Neural progenitor cell (in vitro differentiated cells): ENCODE measurements at regions not wholly inside any gene's neighbourhood (a gene's known extent, or its start where the extent isn't known, plus 50 kb on each side); places are given as distances from the start of the nearest gene placed in this dataset.

ENCODE experiments used
- DNase-seq: peaks from one replicate; pipeline ENCODE4 v3.0.0-alpha.2; 2016; ENCODE audit warnings: low spot score
- H2AFZ ChIP-seq: fragments of 200-600 bp; sonication (generic); replicated peaks from 2 replicates; pipeline ENCODE4 v1.6.1; 2016; ENCODE audit warnings: antibody characterized with exemption
- H3F3A ChIP-seq: fragments of 200-600 bp; sonication (generic); 2 replicates; pipeline ENCODE4 v1.6.1; 2016; ENCODE audit warnings: antibody characterized with exemption, low read depth
- H3K27ac ChIP-seq: fragments of 200-600 bp; sonication (generic); 2 replicates; pipeline ENCODE4 v1.5.1; 2016; ENCODE audit warnings: mild to moderate bottlenecking
- H3K27me3 ChIP-seq: fragments of 200-600 bp; sonication (generic); 2 replicates; pipeline ENCODE4 v1.6.1; 2016; ENCODE audit warnings: mild to moderate bottlenecking, moderate library complexity
- H3K36me3 ChIP-seq: fragments of 200-600 bp; sonication (generic); 2 replicates; pipeline ENCODE4 v1.5.1; 2016
- H3K4me1 ChIP-seq: fragments of 200-600 bp; sonication (generic); 2 replicates; pipeline ENCODE4 v1.6.1; 2016; ENCODE audit warnings: mixed run types
- H3K4me2 ChIP-seq: fragments of 200-600 bp; sonication (generic); 2 replicates; pipeline ENCODE4 v1.6.1; 2016
- H3K4me3 ChIP-seq: fragments of 200-600 bp; sonication (generic); 2 replicates; pipeline ENCODE4 v1.5.1; 2016
- H3K79me2 ChIP-seq: fragments of 200-600 bp; sonication (generic); 2 replicates; pipeline ENCODE4 v1.6.1; 2016; ENCODE audit warnings: low read depth
- H3K9ac ChIP-seq: fragments of 200-600 bp; sonication (generic); 2 replicates; pipeline ENCODE4 v1.6.1; 2016
- H3K9me3 ChIP-seq: fragments of 200-600 bp; sonication (generic); 2 replicates; pipeline ENCODE4 v1.5.1; 2016; ENCODE audit warnings: low read depth
- H4K20me1 ChIP-seq: fragments of 200-600 bp; sonication (generic); 2 replicates; pipeline ENCODE4 v1.6.1; 2016; ENCODE audit warnings: low read depth
- H3K27ac Mint-ChIP-seq: 3 replicates; pipeline ENCODE4 v1.8.0; 2021; ENCODE audit warnings: mixed read lengths
- H3K27me3 Mint-ChIP-seq: 2 replicates; pipeline ENCODE4 v1.8.0; 2022; ENCODE audit warnings: low read depth, mild to moderate bottlenecking, inconsistent platforms, moderate library complexity, mixed read lengths; ENCODE audit not compliant: insufficient read depth
- H3K36me3 Mint-ChIP-seq: 3 replicates; pipeline ENCODE4 v1.8.0; 2021; ENCODE audit warnings: mixed read lengths
- H3K4me1 Mint-ChIP-seq: 3 replicates; pipeline ENCODE4 v1.8.0; 2021; ENCODE audit warnings: mixed read lengths
- H3K4me3 Mint-ChIP-seq: 3 replicates; pipeline ENCODE4 v1.8.0; 2021; ENCODE audit warnings: mild to moderate bottlenecking, moderate library complexity, mixed read lengths
- H3K9me3 Mint-ChIP-seq: 3 replicates; pipeline ENCODE4 v1.8.0; 2020; ENCODE audit warnings: mixed read lengths
- CTCF ChIP-seq: fragments of 200-600 bp; sonication (generic); IDR thresholded peaks from 2 replicates; pipeline ENCODE4 v1.5.1; 2017; ENCODE audit warnings: antibody characterized with exemption, mild to moderate bottlenecking
- EZH2 ChIP-seq: fragments of 200-600 bp; sonication (generic); IDR thresholded peaks from 2 replicates; pipeline ENCODE4 v1.6.1; 2017; ENCODE audit warnings: antibody characterized with exemption, mild to moderate bottlenecking, moderate library complexity
- EZH2phosphoT487 ChIP-seq: fragments of 200-600 bp; sonication (generic); IDR thresholded peaks from 2 replicates; pipeline ENCODE4 v1.6.1; 2017; ENCODE audit warnings: antibody characterized with exemption

- Histone ChIP-seq H3K4me3 (no peak overlapping the region), H2AFZ (no peak overlapping the region), H3K9ac (no peak overlapping the region), H3K4me1 (no peaks in the 10 kb centered on the region), H3K36me3 (no peaks in the 10 kb centered on the region), H4K20me1 (no peaks in the 10 kb centered on the region), H3F3A (no peaks in the 10 kb centered on the region), H3K27ac (no peak overlapping the region), H3K27me3 (no peaks in the 10 kb centered on the region), H3K9me3 (no peaks in the 10 kb centered on the region), H3K79me2 (no peaks in the 10 kb centered on the region), H3K4me2 (no peak overlapping the region)
- H3K36me3 Mint-ChIP-seq, result no peaks in the 10 kb centered on the region
- no peaks in the 10 kb centered on the region for H3K27me3 Mint-ChIP-seq
- no peak overlapping the region for H3K4me3 Mint-ChIP-seq
- no peak for TF ChIP-seq EZH2
- TF ChIP-seq CTCF, result no peak
- TF ChIP-seq EZH2phosphoT487, result no peak
- peaks cover 2% of the 10 kb centered on the region for H3K9me3 Mint-ChIP-seq
- H3K27ac Mint-ChIP-seq, result no peak overlapping the region
- H3K4me1 Mint-ChIP-seq, result peaks cover 5% of the 10 kb centered on the region
- DNase-seq, result no peak
Measured at GRCh38 chr6:138038142-138038870, 68.9 kb downstream of the PERP start.
